IPS-18c (cell line): ENCODE measurements at regions not wholly inside any gene's neighbourhood (a gene's known extent, or its start where the extent isn't known, plus 50 kb on each side); places are given as distances from the start of the nearest gene placed in this dataset.

ENCODE experiments used
- H3K4me3 ChIP-seq: 2 replicates; pipeline ENCODE4 v1.7.0; 2013; ENCODE audit warnings: low read depth, mild to moderate bottlenecking, low read length, moderate library complexity; ENCODE audit not compliant: insufficient read depth
- H3K9me3 ChIP-seq: one replicate; pipeline ENCODE4 v1.6.1; 2013; ENCODE audit warnings: mild to moderate bottlenecking, low read length, moderate library complexity; ENCODE audit not compliant: control insufficient read depth, insufficient read depth

- no peak overlapping the region for H3K4me3 ChIP-seq
- H3K9me3 ChIP-seq = no peaks in the 10 kb centered on the region
Observed at GRCh38 chr10:83372646-83373045, 766.7 kb upstream of the GHITM start.

GRCh38 chr10:83373671-83374070, 765.6 kb upstream of the GHITM start:
- no peaks in the 10 kb centered on the region for H3K9me3 ChIP-seq
- no peak overlapping the region for H3K4me3 ChIP-seq

GRCh38 chr10:83374741-83375140, 764.6 kb upstream of the GHITM start:
- no peak overlapping the region for H3K4me3 ChIP-seq
- H3K9me3 ChIP-seq = no peaks in the 10 kb centered on the region

GRCh38 chr10:83375274-83375673, 764.0 kb upstream of the GHITM start:
- no peaks in the 10 kb centered on the region for H3K9me3 ChIP-seq
- no peak overlapping the region for H3K4me3 ChIP-seq

GRCh38 chr10:83397806-83398205, 741.5 kb upstream of the GHITM start:
- Histone ChIP-seq H3K9me3 (no peaks in the 10 kb centered on the region), H3K4me3 (no peak overlapping the region)

GRCh38 chr10:83410570-83410969, 728.7 kb upstream of the GHITM start:
- H3K4me3 ChIP-seq = no peak overlapping the region
- H3K9me3 ChIP-seq = no peaks in the 10 kb centered on the region

- Histone ChIP-seq H3K4me3 (no peak overlapping the region), H3K9me3 (no peaks in the 10 kb centered on the region)
Observed at GRCh38 chr10:83425306-83425705, 714.0 kb upstream of the GHITM start.

- Histone ChIP-seq H3K9me3 (no peaks in the 10 kb centered on the region), H3K4me3 (no peak overlapping the region)
Observed at GRCh38 chr10:83427101-83427500, 712.2 kb upstream of the GHITM start.

GRCh38 chr10:83432261-83433045, 706.9 kb upstream of the GHITM start:
- H3K9me3 ChIP-seq = no peaks in the 10 kb centered on the region
- H3K4me3 ChIP-seq = no peak overlapping the region

GRCh38 chr10:83433705-83434104, 705.6 kb upstream of the GHITM start:
- no peak overlapping the region for H3K4me3 ChIP-seq
- H3K9me3 ChIP-seq = no peaks in the 10 kb centered on the region

GRCh38 chr10:83448013-83448412, 691.3 kb upstream of the GHITM start:
- H3K9me3 ChIP-seq = no peaks in the 10 kb centered on the region
- no peak overlapping the region for H3K4me3 ChIP-seq

- no peak overlapping the region for H3K4me3 ChIP-seq
- peaks cover 2% of the 10 kb centered on the region for H3K9me3 ChIP-seq
Observed at GRCh38 chr10:83458611-83459010, 680.7 kb upstream of the GHITM start.

GRCh38 chr10:83459124-83459523, 680.2 kb upstream of the GHITM start:
- Histone ChIP-seq H3K9me3 (peaks cover 2% of the 10 kb centered on the region), H3K4me3 (no peak overlapping the region)

GRCh38 chr10:83469728-83470331, 669.5 kb upstream of the GHITM start:
- H3K9me3 ChIP-seq = no peaks in the 10 kb centered on the region
- no peak overlapping the region for H3K4me3 ChIP-seq

GRCh38 chr10:83476211-83476610, 663.1 kb upstream of the GHITM start:
- H3K9me3 ChIP-seq = peaks cover 2% of the 10 kb centered on the region
- H3K4me3 ChIP-seq = no peak overlapping the region

- no peak overlapping the region for H3K4me3 ChIP-seq
- no peaks in the 10 kb centered on the region for H3K9me3 ChIP-seq
Observed at GRCh38 chr10:83489161-83489560, 650.1 kb upstream of the GHITM start.

GRCh38 chr10:83492004-83492403, 647.3 kb upstream of the GHITM start:
- Histone ChIP-seq H3K9me3 (no peaks in the 10 kb centered on the region), H3K4me3 (no peak overlapping the region)

GRCh38 chr10:83512681-83513080, 626.6 kb upstream of the GHITM start:
- Histone ChIP-seq H3K9me3 (no peaks in the 10 kb centered on the region), H3K4me3 (no peak overlapping the region)

- H3K4me3 ChIP-seq = no peak overlapping the region
- no peaks in the 10 kb centered on the region for H3K9me3 ChIP-seq
Observed at GRCh38 chr10:83515001-83515400, 624.3 kb upstream of the GHITM start.
